Mammary epithelial cell (primary cell): ENCODE measurements at regions not wholly inside any gene's neighbourhood (a gene's known extent, or its start where the extent isn't known, plus 50 kb on each side); places are given as distances from the start of the nearest gene placed in this dataset.

Experiments
- EZH2 ChIP-seq: IDR thresholded peaks from 2 replicates; pipeline ENCODE4 v1.6.1; 2012; ENCODE audit warnings: low read length, inconsistent platforms, borderline replicate concordance
- TF ChIP-seq, protein P1 (sequence below), 2 donors: IDR thresholded peaks in 1 of 2; conservative IDR thresholded peaks in 1 of 2; 2 replicates each; pipeline ENCODE4 v1.5.1; 2011 to 2012; ENCODE audit warnings: inconsistent platforms in 2 of 2, low read length in 2 of 2, mild to moderate bottlenecking in 2 of 2, control low read depth in 1 of 2, low read depth in 1 of 2; ENCODE audit not compliant: insufficient read depth in 1 of 2; ENCODE audit errors: extremely low read depth in 1 of 2

DNA sequence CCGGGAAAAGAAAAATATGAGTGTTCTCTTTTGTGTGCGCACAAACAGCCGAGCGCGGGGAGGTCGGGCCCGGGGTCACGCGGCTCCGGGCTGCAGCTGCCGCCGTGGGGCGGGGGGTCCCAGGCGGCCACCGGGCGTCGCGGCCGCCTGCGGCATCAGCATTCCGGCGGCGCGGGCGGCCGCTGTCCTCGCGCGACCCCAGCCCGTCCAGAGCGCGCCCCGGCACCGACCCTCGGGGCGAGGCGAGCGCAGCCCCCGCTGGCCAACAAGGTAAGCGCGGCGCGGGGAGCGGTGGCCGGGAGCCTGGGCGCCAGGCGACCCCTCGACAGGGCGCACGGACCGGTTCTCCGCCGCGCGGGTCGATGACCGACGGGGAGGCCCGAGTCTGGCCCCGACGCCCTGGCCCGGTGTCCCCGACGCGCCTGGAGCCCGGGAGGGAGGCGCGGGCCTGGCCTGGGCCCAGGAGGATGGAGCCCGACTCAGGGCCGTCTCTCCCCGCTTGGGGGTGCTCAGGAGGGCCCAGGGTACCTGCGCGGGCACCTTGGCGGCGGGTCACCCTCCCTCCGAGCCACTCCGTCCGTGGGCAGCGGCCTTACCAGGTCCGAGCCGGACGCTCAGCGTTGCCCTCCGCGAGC lies 103.9 kb upstream of the DIO3 start:
- no peak for TF ChIP-seq EZH2
- TF ChIP-seq, protein P1, sequence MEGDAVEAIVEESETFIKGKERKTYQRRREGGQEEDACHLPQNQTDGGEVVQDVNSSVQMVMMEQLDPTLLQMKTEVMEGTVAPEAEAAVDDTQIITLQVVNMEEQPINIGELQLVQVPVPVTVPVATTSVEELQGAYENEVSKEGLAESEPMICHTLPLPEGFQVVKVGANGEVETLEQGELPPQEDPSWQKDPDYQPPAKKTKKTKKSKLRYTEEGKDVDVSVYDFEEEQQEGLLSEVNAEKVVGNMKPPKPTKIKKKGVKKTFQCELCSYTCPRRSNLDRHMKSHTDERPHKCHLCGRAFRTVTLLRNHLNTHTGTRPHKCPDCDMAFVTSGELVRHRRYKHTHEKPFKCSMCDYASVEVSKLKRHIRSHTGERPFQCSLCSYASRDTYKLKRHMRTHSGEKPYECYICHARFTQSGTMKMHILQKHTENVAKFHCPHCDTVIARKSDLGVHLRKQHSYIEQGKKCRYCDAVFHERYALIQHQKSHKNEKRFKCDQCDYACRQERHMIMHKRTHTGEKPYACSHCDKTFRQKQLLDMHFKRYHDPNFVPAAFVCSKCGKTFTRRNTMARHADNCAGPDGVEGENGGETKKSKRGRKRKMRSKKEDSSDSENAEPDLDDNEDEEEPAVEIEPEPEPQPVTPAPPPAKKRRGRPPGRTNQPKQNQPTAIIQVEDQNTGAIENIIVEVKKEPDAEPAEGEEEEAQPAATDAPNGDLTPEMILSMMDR (conservative IDR thresholded peaks at IDR 0.05 in 1 of 2, IDR thresholded peaks at IDR 0.05 in 1 of 2; ENCODE audit: extremely low read depth in 1 of 2, insufficient read depth in 1 of 2, low read depth in 1 of 2, low read length in 2 of 2), result no peak
